ENCODE measurements at regions not wholly inside any gene's neighbourhood (a gene's known extent, or its start where the extent isn't known, plus 50 kb on each side); places are given as distances from the start of the nearest gene placed in this dataset.

DNA sequence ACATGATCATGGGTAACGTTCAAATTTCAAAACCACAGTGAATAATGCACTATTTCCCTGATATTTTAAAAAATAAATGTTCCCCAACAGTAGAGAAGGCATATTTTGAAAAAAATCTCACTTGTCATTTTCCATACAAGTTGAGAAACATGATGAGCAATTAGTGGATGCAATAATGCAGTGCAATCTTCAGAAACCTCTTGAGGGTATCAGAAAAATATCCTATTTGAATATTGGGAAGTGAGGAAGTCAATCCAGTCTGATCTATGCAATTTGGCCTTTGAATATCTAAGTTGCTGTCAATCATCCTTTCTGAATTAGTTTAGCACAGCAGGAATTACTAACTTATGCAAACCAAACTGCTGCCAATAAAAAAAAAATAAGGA lies 776.8 kb downstream of the PCDH18 start:
- H3K27ac ChIP-seq, result no peak overlapping the region
- no peaks in the 10 kb centered on the region for H3K4me1 ChIP-seq
- WGBS, 2 donors, result 63 to 80% methylated on average over 1 of the region's 1 CpG
- no peaks in the 10 kb centered on the region for H3K9me3 ChIP-seq
- TF ChIP-seq POLR2A (IDR thresholded peaks at IDR 0.05), result no peak
- TF ChIP-seq EP300 (IDR thresholded peaks at IDR 0.05), result no peak
- no peak for TF ChIP-seq POLR2AphosphoS5 (IDR thresholded peaks at IDR 0.05)
- TF ChIP-seq, protein P1, sequence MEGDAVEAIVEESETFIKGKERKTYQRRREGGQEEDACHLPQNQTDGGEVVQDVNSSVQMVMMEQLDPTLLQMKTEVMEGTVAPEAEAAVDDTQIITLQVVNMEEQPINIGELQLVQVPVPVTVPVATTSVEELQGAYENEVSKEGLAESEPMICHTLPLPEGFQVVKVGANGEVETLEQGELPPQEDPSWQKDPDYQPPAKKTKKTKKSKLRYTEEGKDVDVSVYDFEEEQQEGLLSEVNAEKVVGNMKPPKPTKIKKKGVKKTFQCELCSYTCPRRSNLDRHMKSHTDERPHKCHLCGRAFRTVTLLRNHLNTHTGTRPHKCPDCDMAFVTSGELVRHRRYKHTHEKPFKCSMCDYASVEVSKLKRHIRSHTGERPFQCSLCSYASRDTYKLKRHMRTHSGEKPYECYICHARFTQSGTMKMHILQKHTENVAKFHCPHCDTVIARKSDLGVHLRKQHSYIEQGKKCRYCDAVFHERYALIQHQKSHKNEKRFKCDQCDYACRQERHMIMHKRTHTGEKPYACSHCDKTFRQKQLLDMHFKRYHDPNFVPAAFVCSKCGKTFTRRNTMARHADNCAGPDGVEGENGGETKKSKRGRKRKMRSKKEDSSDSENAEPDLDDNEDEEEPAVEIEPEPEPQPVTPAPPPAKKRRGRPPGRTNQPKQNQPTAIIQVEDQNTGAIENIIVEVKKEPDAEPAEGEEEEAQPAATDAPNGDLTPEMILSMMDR (IDR thresholded peaks at IDR 0.05), result no peak
- H3K36me3 ChIP-seq, result no peaks in the 10 kb centered on the region
- H3K27me3 ChIP-seq, result no peaks in the 10 kb centered on the region
- no peak for ATAC-seq (ENCODE audit: low FRiP score in 2 of 2)
- H3K4me3 ChIP-seq, result no peak overlapping the region
- no peak for DNase-seq

GRCh38 chr4:136754810-136755530 lies 777.3 kb downstream of the PCDH18 start:
- Histone ChIP-seq H3K36me3 (no peaks in the 10 kb centered on the region), H3K4me1 (no peaks in the 10 kb centered on the region), H3K27ac (no peak overlapping the region), H3K9me3 (no peaks in the 10 kb centered on the region), H3K27me3 (no peaks in the 10 kb centered on the region), H3K4me3 (no peak overlapping the region)
- DNase-seq, result no peak
- ATAC-seq (ENCODE audit: low FRiP score in 2 of 2), result no peak
- 58 to 75% methylated on average over 2 of the region's 2 CpGs for WGBS, 2 donors
- TF ChIP-seq POLR2A (IDR thresholded peaks at IDR 0.05), result no peak
- no peak for TF ChIP-seq POLR2AphosphoS5 (IDR thresholded peaks at IDR 0.05)
- TF ChIP-seq EP300 (IDR thresholded peaks at IDR 0.05), result no peak
- TF ChIP-seq, protein P1 (IDR thresholded peaks at IDR 0.05), result no peak

DNA sequence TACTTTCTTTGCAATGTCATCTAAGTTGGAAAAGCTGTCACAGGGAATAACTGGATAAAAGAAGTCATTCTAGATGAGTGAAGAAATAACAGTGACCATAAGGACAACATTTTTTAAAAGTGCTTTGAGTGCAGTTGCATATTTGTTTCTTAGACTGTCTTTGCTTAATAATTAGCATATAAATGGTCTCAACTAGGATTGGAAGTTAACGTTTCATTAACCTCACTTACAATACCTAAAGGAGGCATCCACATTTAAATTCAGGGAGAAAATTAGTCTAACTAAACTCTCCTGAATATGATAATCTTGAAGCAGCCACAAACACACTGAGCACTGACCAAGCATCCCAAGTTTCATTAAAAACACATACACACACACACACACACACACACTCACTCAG lies 780.7 kb downstream of the PCDH18 start:
- no peak for TF ChIP-seq EP300 (IDR thresholded peaks at IDR 0.05)
- Histone ChIP-seq H3K4me3 (no peak overlapping the region), H3K27me3 (no peaks in the 10 kb centered on the region), H3K4me1 (no peaks in the 10 kb centered on the region), H3K9me3 (no peaks in the 10 kb centered on the region), H3K36me3 (no peaks in the 10 kb centered on the region), H3K27ac (no peak overlapping the region)
- 42 to 63% methylated on average over 1 of the region's 1 CpG for WGBS, 2 donors
- ATAC-seq (ENCODE audit: low FRiP score in 2 of 2) (no peak), DNase-seq (no peak)

GRCh38 chr4:136750897-136751296 lies 781.4 kb downstream of the PCDH18 start:
- no peaks in the 10 kb centered on the region for H3K36me3 ChIP-seq
- H3K4me3 ChIP-seq, result no peak overlapping the region
- H3K27ac ChIP-seq, result no peak overlapping the region
- ATAC-seq (ENCODE audit: low FRiP score in 2 of 2) (no peak), DNase-seq (no peak)
- no peaks in the 10 kb centered on the region for H3K4me1 ChIP-seq
- no peaks in the 10 kb centered on the region for H3K27me3 ChIP-seq
- TF ChIP-seq POLR2AphosphoS5 (IDR thresholded peaks at IDR 0.05), result no peak
- TF ChIP-seq EP300 (IDR thresholded peaks at IDR 0.05), result no peak
- TF ChIP-seq, protein P1 (IDR thresholded peaks at IDR 0.05), result no peak
- no peak for TF ChIP-seq POLR2A (IDR thresholded peaks at IDR 0.05)
- 79 to 92% methylated on average over 3 of the region's 3 CpGs for WGBS, 2 donors
- H3K9me3 ChIP-seq, result no peaks in the 10 kb centered on the region

DNA sequence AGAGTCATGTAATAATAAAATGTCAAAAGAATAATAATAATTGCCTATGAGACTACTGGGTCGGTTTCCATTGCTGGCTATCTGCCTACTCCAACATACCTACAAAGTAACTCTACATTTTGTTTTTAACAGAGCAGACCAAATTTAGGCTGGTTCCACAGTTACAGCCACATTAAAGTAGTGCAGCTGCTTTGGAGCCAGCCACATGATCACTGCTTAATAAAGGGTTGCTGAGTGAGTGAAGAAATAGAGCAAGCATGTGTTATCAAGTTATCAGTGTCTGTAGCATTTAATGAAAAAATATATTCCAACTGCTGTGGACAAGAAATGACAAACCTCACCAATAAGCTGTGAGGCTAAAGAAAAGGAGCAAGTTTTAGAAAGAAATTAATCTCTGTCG lies 782.3 kb downstream of the PCDH18 start:
- Histone ChIP-seq H3K9me3 (no peaks in the 10 kb centered on the region), H3K27ac (no peak overlapping the region), H3K27me3 (no peaks in the 10 kb centered on the region), H3K4me3 (no peak overlapping the region), H3K36me3 (no peaks in the 10 kb centered on the region), H3K4me1 (no peaks in the 10 kb centered on the region)
- ATAC-seq (ENCODE audit: low FRiP score in 2 of 2), result no peak
- TF ChIP-seq POLR2A (IDR thresholded peaks at IDR 0.05), result no peak
- TF ChIP-seq, protein P1 (IDR thresholded peaks at IDR 0.05), result no peak
- no peak for TF ChIP-seq EP300 (IDR thresholded peaks at IDR 0.05)
- no peak for TF ChIP-seq POLR2AphosphoS5 (IDR thresholded peaks at IDR 0.05)
- 75 to 83% methylated on average over 2 of the region's 2 CpGs for WGBS, 2 donors
- DNase-seq, result no peak
